Liver (tissue), 8 donors: ENCODE measurements at regions not wholly inside any gene's neighbourhood (a gene's known extent, or its start where the extent isn't known, plus 50 kb on each side); places are given as distances from the start of the nearest gene placed in this dataset.

Experiments
- DNase-seq: peaks from one replicate; pipeline ENCODE4 v3.0.0-alpha.2; 2017; ENCODE audit warnings: low spot score
- H3K27ac ChIP-seq, 2 donors: one replicate each; pipeline ENCODE4 v1.7.0; 2013; ENCODE audit warnings: inconsistent platforms in 2 of 2, low read length in 2 of 2, control low read depth in 1 of 2, low read depth in 1 of 2, mild to moderate bottlenecking in 1 of 2
- H3K27me3 ChIP-seq, 4 donors: one replicate each; pipeline versions ENCODE4 v1.6.1 to v1.7.0; 2013; ENCODE audit warnings: low read length in 3 of 4, inconsistent platforms in 1 of 4, mild to moderate bottlenecking in 1 of 4, moderate library complexity in 1 of 4; ENCODE audit not compliant: control insufficient read depth in 4 of 4, insufficient read depth in 4 of 4
- H3K36me3 ChIP-seq, 4 donors: one replicate each; pipeline versions ENCODE4 v1.6.1 to v1.7.0; 2013; ENCODE audit warnings: low read length in 3 of 4, mild to moderate bottlenecking in 3 of 4, low read depth in 1 of 4, moderate library complexity in 1 of 4; ENCODE audit not compliant: control insufficient read depth in 4 of 4, insufficient read depth in 3 of 4
- H3K4me1 ChIP-seq, 4 donors: one replicate each; pipeline versions ENCODE4 v1.6.1 to v1.7.0; 2013; ENCODE audit warnings: low read length in 3 of 4, mild to moderate bottlenecking in 3 of 4, moderate library complexity in 1 of 4; ENCODE audit not compliant: control insufficient read depth in 4 of 4, insufficient read depth in 4 of 4
- H3K4me3 ChIP-seq, 3 donors: one replicate each; pipeline versions ENCODE4 v1.6.1 to v1.7.0; 2013; ENCODE audit warnings: low read length in 3 of 3, control low read depth in 1 of 3, low read depth in 1 of 3, mild to moderate bottlenecking in 1 of 3
- H3K9ac ChIP-seq, 2 donors: one replicate each; pipeline ENCODE4 v1.7.0; 2013; ENCODE audit warnings: low read length in 2 of 2, mild to moderate bottlenecking in 2 of 2, moderate library complexity in 2 of 2, control low read depth in 1 of 2, low read depth in 1 of 2
- H3K9me3 ChIP-seq, 4 donors: one replicate each; pipeline versions ENCODE4 v1.6.1 to v1.7.0; 2013; ENCODE audit warnings: low read length in 3 of 4; ENCODE audit not compliant: control insufficient read depth in 4 of 4
- CTCF ChIP-seq: fragments of 150-350 bp; IDR thresholded peaks from 2 replicates; pipeline ENCODE4 v1.5.1; 2017; ENCODE audit warnings: improper control_type of control experiment, low read depth, low read length; ENCODE audit not compliant: missing input control
- FOXA2 ChIP-seq: IDR thresholded peaks from 2 replicates; pipeline ENCODE4 v1.6.1; 2016; ENCODE audit warnings: antibody characterized with exemption
- HNF4A ChIP-seq, 2 donors: conservative IDR thresholded peaks; 2 replicates each; pipeline ENCODE4 v1.6.1; 2016; ENCODE audit warnings: antibody characterized with exemption in 2 of 2, mild to moderate bottlenecking in 2 of 2
- HNF4G ChIP-seq: IDR thresholded peaks from 2 replicates; pipeline ENCODE4 v1.6.1; 2016; ENCODE audit warnings: antibody characterized with exemption
- JUND ChIP-seq, 2 donors: IDR thresholded peaks; 2 replicates each; pipeline ENCODE4 v1.6.1; 2016; ENCODE audit warnings: antibody characterized with exemption in 2 of 2
- NR2F2 ChIP-seq: IDR thresholded peaks from 2 replicates; pipeline ENCODE4 v1.6.1; 2016; ENCODE audit warnings: antibody characterized with exemption
- REST ChIP-seq: IDR thresholded peaks from 2 replicates; pipeline ENCODE4 v1.6.1; 2016; ENCODE audit warnings: antibody characterized with exemption, mild to moderate bottlenecking
- YY1 ChIP-seq: IDR thresholded peaks from 2 replicates; pipeline ENCODE4 v1.6.1; 2016; ENCODE audit warnings: antibody characterized with exemption, mild to moderate bottlenecking
- WGBS: extraction: QIAGEN DNeasy Blood & Tissue Kit; methylation state at CpG from one replicate; pipeline ENCODE4 v1.1.7; 2013; 5-methylcytosine and 5-hydroxymethylcytosine counted together
- TF ChIP-seq, protein P1 (sequence below): IDR thresholded peaks from 2 replicates; pipeline ENCODE4 v1.6.1; 2016; ENCODE audit warnings: antibody characterized with exemption
- TF ChIP-seq, protein P2 (sequence below): IDR thresholded peaks from 2 replicates; pipeline ENCODE4 v1.6.1; 2016; ENCODE audit warnings: antibody characterized with exemption
- donor health status: healthy.
- donor health status: healthy.
- donor health status: healthy.
- donor health status: healthy.
- donor health status: healthy.

- Histone ChIP-seq H3K27ac (no peak overlapping the region), H3K4me3 (no peak overlapping the region), H3K9ac (no peak overlapping the region), H3K4me1 (no peaks in the 10 kb centered on the region), H3K27me3 (no peaks in the 10 kb centered on the region), H3K9me3 (no peaks in the 10 kb centered on the region), H3K36me3 (no peaks in the 10 kb centered on the region)
- TF ChIP-seq CTCF: no peak
- DNase-seq: no peak
- WGBS: 56% methylated on average over 7 of the region's 7 CpGs
Observed at GRCh38 chr6:43983632-43984031, 143.6 kb downstream of the MRPL14 start.

GRCh38 chr6:43983191-43983590, 144.1 kb downstream of the MRPL14 start:
- H3K4me3 ChIP-seq: no peak overlapping the region
- H3K9me3 ChIP-seq: no peaks in the 10 kb centered on the region
- H3K36me3 ChIP-seq: no peaks in the 10 kb centered on the region
- 61% methylated on average over 2 of the region's 2 CpGs for WGBS
- H3K27ac ChIP-seq: no peak overlapping the region
- TF ChIP-seq NR2F2 (no peak), HNF4A (conservative IDR thresholded peaks at IDR 0.05) (no peak), REST (no peak), YY1 (no peak), HNF4G (no peak), JUND (IDR thresholded peaks at IDR 0.05) (no peak), FOXA2 (no peak), CTCF (no peak)
- TF ChIP-seq, protein P1, sequence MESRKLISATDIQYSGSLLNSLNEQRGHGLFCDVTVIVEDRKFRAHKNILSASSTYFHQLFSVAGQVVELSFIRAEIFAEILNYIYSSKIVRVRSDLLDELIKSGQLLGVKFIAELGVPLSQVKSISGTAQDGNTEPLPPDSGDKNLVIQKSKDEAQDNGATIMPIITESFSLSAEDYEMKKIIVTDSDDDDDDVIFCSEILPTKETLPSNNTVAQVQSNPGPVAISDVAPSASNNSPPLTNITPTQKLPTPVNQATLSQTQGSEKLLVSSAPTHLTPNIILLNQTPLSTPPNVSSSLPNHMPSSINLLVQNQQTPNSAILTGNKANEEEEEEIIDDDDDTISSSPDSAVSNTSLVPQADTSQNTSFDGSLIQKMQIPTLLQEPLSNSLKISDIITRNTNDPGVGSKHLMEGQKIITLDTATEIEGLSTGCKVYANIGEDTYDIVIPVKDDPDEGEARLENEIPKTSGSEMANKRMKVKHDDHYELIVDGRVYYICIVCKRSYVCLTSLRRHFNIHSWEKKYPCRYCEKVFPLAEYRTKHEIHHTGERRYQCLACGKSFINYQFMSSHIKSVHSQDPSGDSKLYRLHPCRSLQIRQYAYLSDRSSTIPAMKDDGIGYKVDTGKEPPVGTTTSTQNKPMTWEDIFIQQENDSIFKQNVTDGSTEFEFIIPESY: no peak
- TF ChIP-seq, protein P2, sequence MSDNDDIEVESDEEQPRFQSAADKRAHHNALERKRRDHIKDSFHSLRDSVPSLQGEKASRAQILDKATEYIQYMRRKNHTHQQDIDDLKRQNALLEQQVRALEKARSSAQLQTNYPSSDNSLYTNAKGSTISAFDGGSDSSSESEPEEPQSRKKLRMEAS: no peak
- no peaks in the 10 kb centered on the region for H3K4me1 ChIP-seq
- no peaks in the 10 kb centered on the region for H3K27me3 ChIP-seq
- DNase-seq: no peak
- H3K9ac ChIP-seq: no peak overlapping the region
